Right cardiac atrium (tissue), 5 donors: ENCODE measurements at regions not wholly inside any gene's neighbourhood (a gene's known extent, or its start where the extent isn't known, plus 50 kb on each side); places are given as distances from the start of the nearest gene placed in this dataset.
A peak's percentile ranks its signal among the peaks of the same experiment; 100 is the strongest.

Experiments used
- ATAC-seq, 2 donors: fragments of 200-7000 bp; cut with Tn5 transposase; one replicate each; pipeline versions ENCODE4 v1.8.0 to v1.9.1; 2020; ENCODE audit warnings: moderate library complexity in 2 of 2, mild to moderate bottlenecking in 1 of 2
- DNase-seq, 3 donors: peaks; one replicate each; pipeline ENCODE4 v3.0.0-alpha.2; 2020
- H3K27ac ChIP-seq: one replicate; pipeline ENCODE4 v1.5.1; 2013; ENCODE audit warnings: mild to moderate bottlenecking, low read length, control low read depth, moderate library complexity
- H3K27me3 ChIP-seq: one replicate; pipeline ENCODE4 v1.6.1; 2013; ENCODE audit not compliant: control insufficient read depth, insufficient read depth
- H3K4me1 ChIP-seq: one replicate; pipeline ENCODE4 v1.6.1; 2013; ENCODE audit warnings: low read length; ENCODE audit not compliant: control insufficient read depth, insufficient read depth
- H3K4me3 ChIP-seq: one replicate; pipeline ENCODE4 v1.5.1; 2013; ENCODE audit warnings: low read length, control low read depth
- H3K9me3 ChIP-seq: one replicate; pipeline ENCODE4 v1.6.1; 2013; ENCODE audit warnings: low read length; ENCODE audit not compliant: control insufficient read depth
- WGBS: extraction: QIAGEN DNeasy Blood & Tissue Kit; methylation state at CpG from one replicate; pipeline ENCODE4 v1.1.7; 2013; 5-methylcytosine and 5-hydroxymethylcytosine counted together
- intact Hi-C, 4 donors: fragments of 100-400 bp; cut with DNase I; formaldehyde crosslinking; loops; one replicate each; pipeline versions ENCODE4 v1.11.0 to v1.14.0; 2022 to 2023
- donor health status: healthy with polysubstance abuse.
- donor health status: DM: no; HTN: yes; CAD: no.
- donor health status: DM: no; HTN: no; CAD: no.
- donor health status: DM: no; HTN: yes; CAD: no; lungs with severe emphysema.
- donor health status: DM: yes; HTN: yes; CAD: no.

GRCh38 chr2:142594935-142595334 lies 282.5 kb upstream of the KYNU start:
- DNase-seq: no peak
- ATAC-seq: no peak
- Histone ChIP-seq H3K9me3 (no peaks in the 10 kb centered on the region), H3K4me3 (no peak overlapping the region), H3K27ac (no peak overlapping the region), H3K27me3 (no peaks in the 10 kb centered on the region), H3K4me1 (no peaks in the 10 kb centered on the region)
- intact Hi-C loops: no loop called here
- WGBS: 80% methylated on average over 2 of the region's 2 CpGs

DNA sequence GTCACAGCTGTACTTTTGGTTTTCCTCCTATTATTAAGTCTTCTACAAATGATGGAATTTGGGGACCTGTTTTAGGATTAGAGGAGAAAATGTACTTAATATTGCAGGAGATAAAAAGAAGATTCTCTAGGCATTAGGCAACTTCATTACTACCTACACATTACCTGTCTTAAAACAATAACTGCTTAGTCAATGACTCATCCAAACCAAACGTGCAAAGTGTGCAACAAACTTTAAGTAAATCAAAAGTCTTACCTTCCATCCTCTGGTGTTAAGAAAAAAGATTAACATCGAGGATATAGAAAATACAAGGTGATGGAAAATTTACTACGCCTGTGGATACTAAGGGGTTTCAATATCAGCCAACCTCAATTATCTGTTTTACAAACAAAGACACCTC lies 285.3 kb upstream of the KYNU start:
- Histone ChIP-seq H3K4me1 (no peaks in the 10 kb centered on the region), H3K9me3 (no peaks in the 10 kb centered on the region), H3K27me3 (no peaks in the 10 kb centered on the region), H3K4me3 (no peak overlapping the region), H3K27ac (no peak overlapping the region)
- WGBS: 71% methylated on average over 3 of the region's 3 CpGs
- ATAC-seq (no peak), DNase-seq (no peak)
- intact Hi-C loops: no loop called here

GRCh38 chr2:142591420-142591819 lies 286.0 kb upstream of the KYNU start:
- intact Hi-C loops: no loop called here
- WGBS: 59% methylated on average over 2 of the region's 2 CpGs
- no peak overlapping the region for H3K4me3 ChIP-seq
- H3K27ac ChIP-seq: no peak overlapping the region
- no peaks in the 10 kb centered on the region for H3K9me3 ChIP-seq
- H3K27me3 ChIP-seq: no peaks in the 10 kb centered on the region
- ATAC-seq (no peak), DNase-seq (no peak)
- no peaks in the 10 kb centered on the region for H3K4me1 ChIP-seq

DNA sequence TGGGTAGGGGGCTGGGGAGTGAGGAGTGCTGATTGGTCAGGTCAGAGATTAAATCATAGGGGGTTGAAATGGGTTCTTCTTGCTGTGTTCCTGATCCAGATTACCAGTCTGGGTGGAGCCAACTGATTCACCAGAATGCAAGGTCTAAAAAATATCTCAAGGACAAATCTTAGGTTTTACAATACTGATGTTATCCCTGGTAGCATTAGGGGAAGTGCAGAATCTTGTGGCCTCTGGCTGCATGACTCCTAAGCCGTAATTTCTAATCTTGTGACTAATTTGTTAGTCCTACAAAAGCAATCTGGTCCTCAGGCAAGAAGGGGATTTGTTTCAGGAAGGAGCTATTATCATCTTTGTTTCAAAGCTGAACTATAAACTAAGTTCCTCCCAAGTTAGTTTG lies 289.2 kb upstream of the KYNU start:
- DNase-seq: no peak
- Histone ChIP-seq H3K9me3 (no peaks in the 10 kb centered on the region), H3K27ac (no peak overlapping the region), H3K4me1 (no peaks in the 10 kb centered on the region), H3K27me3 (no peaks in the 10 kb centered on the region), H3K4me3 (no peak overlapping the region)
- intact Hi-C loops: loop anchor here in 1 of 4 donors (10.0 kb wide), 1 partner anchor 423 kb away; no protein-coding TSS in a partner anchor
- no peak for ATAC-seq
- WGBS: 82% methylated on average over 1 of the region's 1 CpG

- Histone ChIP-seq H3K4me1 (no peaks in the 10 kb centered on the region), H3K4me3 (no peak overlapping the region), H3K27ac (no peak overlapping the region), H3K27me3 (no peaks in the 10 kb centered on the region), H3K9me3 (no peaks in the 10 kb centered on the region)
- WGBS: 52% methylated on average over 5 of the region's 5 CpGs
- intact Hi-C loops: loop anchor here in 1 of 4 donors (10.0 kb wide), 1 partner anchor 422 kb away; no protein-coding TSS in a partner anchor
- peak in 1 of 3 donors; percentile 28 for DNase-seq
- ATAC-seq: no peak
Measured at GRCh38 chr2:142586693-142587580, 290.5 kb upstream of the KYNU start.

- no peak overlapping the region for H3K4me3 ChIP-seq
- WGBS: 82% methylated on average over 2 of the region's 2 CpGs
- no peak overlapping the region for H3K27ac ChIP-seq
- no peaks in the 10 kb centered on the region for H3K4me1 ChIP-seq
- DNase-seq (no peak), ATAC-seq (no peak)
- intact Hi-C loops: loop anchor here in 1 of 4 donors (10.0 kb wide), 1 partner anchor 421 kb away; no protein-coding TSS in a partner anchor
- H3K27me3 ChIP-seq: no peaks in the 10 kb centered on the region
- H3K9me3 ChIP-seq: no peaks in the 10 kb centered on the region
Measured at GRCh38 chr2:142585785-142586184, 291.7 kb upstream of the KYNU start.

DNA sequence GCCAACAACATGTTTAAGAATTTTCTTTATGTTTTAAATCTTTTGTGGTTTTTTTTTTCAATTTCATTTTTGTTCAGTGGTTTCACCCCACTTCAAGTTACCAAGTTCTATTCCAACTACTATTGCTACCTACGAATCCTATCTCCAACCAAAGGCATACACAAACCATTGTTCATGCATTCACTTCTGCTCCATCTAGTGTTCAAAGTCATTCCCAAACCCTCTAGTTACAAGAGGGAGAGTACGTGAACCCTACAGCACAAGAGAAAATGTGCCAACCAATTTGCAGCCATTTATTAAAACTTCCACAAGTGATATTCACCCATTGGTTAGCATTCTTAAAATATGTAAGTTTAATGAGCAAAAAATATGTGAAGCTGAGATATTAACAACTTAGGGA lies 295.1 kb upstream of the KYNU start:
- Histone ChIP-seq H3K4me3 (no peak overlapping the region), H3K27me3 (no peaks in the 10 kb centered on the region), H3K9me3 (no peaks in the 10 kb centered on the region), H3K27ac (no peak overlapping the region), H3K4me1 (no peaks in the 10 kb centered on the region)
- ATAC-seq: no peak
- intact Hi-C loops: loop anchor here in 1 of 4 donors (10.0 kb wide), 1 partner anchor 418 kb away; no protein-coding TSS in a partner anchor
- DNase-seq: no peak
- WGBS: 60% methylated on average over 2 of the region's 2 CpGs

DNA sequence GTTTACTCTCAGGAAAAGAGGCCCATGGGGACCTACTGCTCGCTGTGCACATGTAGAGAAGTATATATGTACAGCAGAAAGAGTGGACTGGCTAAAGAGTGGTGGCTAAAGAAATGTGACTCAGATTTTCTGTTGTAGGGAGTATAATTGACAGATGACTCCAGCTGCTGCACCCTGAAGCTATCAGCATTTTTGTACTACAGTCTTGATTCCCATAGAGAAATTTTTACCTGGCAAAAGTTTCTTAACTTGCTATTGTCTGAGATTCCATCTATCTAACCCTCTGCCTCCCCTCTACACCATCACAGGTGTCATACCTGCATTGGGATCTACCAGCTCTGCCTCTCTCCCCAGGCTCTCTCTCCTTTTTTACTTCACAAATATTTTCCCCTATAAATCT lies 296.0 kb upstream of the KYNU start:
- WGBS: 46% methylated on average over 1 of the region's 1 CpG
- no peak for ATAC-seq
- DNase-seq: no peak
- no peak overlapping the region for H3K27ac ChIP-seq
- no peaks in the 10 kb centered on the region for H3K27me3 ChIP-seq
- no peaks in the 10 kb centered on the region for H3K4me1 ChIP-seq
- no peak overlapping the region for H3K4me3 ChIP-seq
- intact Hi-C loops: loop anchor here in 1 of 4 donors (10.0 kb wide), 1 partner anchor 417 kb away; no protein-coding TSS in a partner anchor
- no peaks in the 10 kb centered on the region for H3K9me3 ChIP-seq

- intact Hi-C loops: loop anchor here in 1 of 4 donors (10.0 kb wide), 1 partner anchor 416 kb away; no protein-coding TSS in a partner anchor
- no peak for ATAC-seq
- WGBS: 86% methylated on average over 5 of the region's 5 CpGs
- H3K4me1 ChIP-seq: no peaks in the 10 kb centered on the region
- DNase-seq: no peak
- H3K27me3 ChIP-seq: no peaks in the 10 kb centered on the region
- H3K27ac ChIP-seq: no peak overlapping the region
- H3K4me3 ChIP-seq: no peak overlapping the region
- H3K9me3 ChIP-seq: no peaks in the 10 kb centered on the region
Measured at GRCh38 chr2:142580691-142581090, 296.8 kb upstream of the KYNU start.

DNA sequence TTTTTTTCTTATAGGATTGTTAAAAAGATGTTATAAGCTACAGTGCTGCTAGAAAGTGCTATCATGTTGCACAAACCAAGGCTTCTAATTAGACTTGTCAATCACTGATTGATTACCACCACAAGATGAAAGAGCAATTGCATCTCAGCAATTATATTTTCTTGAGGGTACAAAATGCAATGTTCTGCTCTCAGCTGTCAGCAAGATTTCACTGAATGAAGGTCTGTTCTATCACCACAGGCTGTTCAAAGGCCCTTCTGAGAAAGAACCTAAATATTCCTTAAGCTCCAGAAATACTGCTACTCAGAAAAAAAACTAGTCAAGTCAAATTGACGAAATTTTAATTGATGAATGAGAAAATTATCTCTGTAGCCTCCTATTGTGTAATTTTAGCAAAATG lies 301.9 kb upstream of the KYNU start:
- 32% methylated on average over 1 of the region's 1 CpG for WGBS
- ATAC-seq (no peak), DNase-seq (no peak)
- intact Hi-C loops: no loop called here
- Histone ChIP-seq H3K27ac (no peak overlapping the region), H3K4me3 (no peak overlapping the region), H3K27me3 (no peaks in the 10 kb centered on the region), H3K9me3 (no peaks in the 10 kb centered on the region), H3K4me1 (no peaks in the 10 kb centered on the region)

DNA sequence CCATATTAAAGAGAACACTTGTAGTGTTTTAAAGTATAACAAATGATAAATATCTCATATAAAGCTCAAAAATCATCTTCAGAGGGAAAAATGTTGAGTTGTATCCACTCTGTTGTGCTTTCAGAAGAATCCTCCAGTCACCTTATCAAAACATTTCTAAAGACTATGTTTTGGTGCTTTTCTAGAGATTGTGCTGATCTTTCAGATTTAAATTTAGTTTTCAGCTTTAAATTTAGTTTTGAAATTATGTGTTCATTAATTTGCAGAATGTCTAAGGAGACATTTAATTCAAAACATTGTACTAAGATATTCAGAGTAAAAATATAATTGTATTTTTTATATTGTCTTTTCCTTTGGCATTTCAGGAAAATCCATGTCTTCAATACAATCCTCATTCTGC lies 303.1 kb upstream of the KYNU start:
- no peaks in the 10 kb centered on the region for H3K9me3 ChIP-seq
- H3K27me3 ChIP-seq: no peaks in the 10 kb centered on the region
- H3K4me3 ChIP-seq: no peak overlapping the region
- intact Hi-C loops: no loop called here
- H3K27ac ChIP-seq: no peak overlapping the region
- H3K4me1 ChIP-seq: no peaks in the 10 kb centered on the region
- ATAC-seq: no peak
- no peak for DNase-seq
